G401.6 (cell line): ENCODE measurements at regions not wholly inside any gene's neighbourhood (a gene's known extent, or its start where the extent isn't known, plus 50 kb on each side); places are given as distances from the start of the nearest gene placed in this dataset.

Experiments used
- FAIRE-seq: peaks from 2 replicates; lab custom pipeline; 2012; peaks lifted over from hg19 to GRCh38; lab: Jason Lieb, UNC

GRCh38 chr2:60603533-60604190 lies 50.2 kb upstream of the BCL11A start:
- FAIRE-seq: no peak

GRCh38 chr2:60604486-60605064 lies 51.1 kb upstream of the BCL11A start:
- no peak for FAIRE-seq

GRCh38 chr2:60605866-60606265 lies 52.4 kb upstream of the BCL11A start:
- no peak for FAIRE-seq

GRCh38 chr2:60608679-60609078 lies 55.2 kb upstream of the BCL11A start:
- FAIRE-seq: no peak

- FAIRE-seq: no peak
Measured at GRCh38 chr2:60612033-60612432, 58.6 kb upstream of the BCL11A start.

GRCh38 chr2:60614319-60614718 lies 60.9 kb upstream of the BCL11A start:
- FAIRE-seq: no peak

- no peak for FAIRE-seq
Measured at GRCh38 chr2:60621688-60622429, 68.4 kb upstream of the BCL11A start.

- FAIRE-seq: no peak
Measured at GRCh38 chr2:60623040-60623439, 69.6 kb upstream of the BCL11A start.

- FAIRE-seq: no peak
Measured at GRCh38 chr2:60627412-60627811, 74.0 kb upstream of the BCL11A start.

- FAIRE-seq: no peak
Measured at GRCh38 chr2:60628026-60628425, 74.6 kb upstream of the BCL11A start.

- FAIRE-seq: no peak
Measured at GRCh38 chr2:60628615-60629304, 75.3 kb upstream of the BCL11A start.

- FAIRE-seq: no peak
Measured at GRCh38 chr2:60629305-60629662, 75.8 kb upstream of the BCL11A start.

- no peak for FAIRE-seq
Measured at GRCh38 chr2:60629801-60630385, 76.4 kb upstream of the BCL11A start.

- FAIRE-seq: no peak
Measured at GRCh38 chr2:60633615-60634014, 80.2 kb upstream of the BCL11A start.

GRCh38 chr2:60634438-60634837 lies 81.0 kb upstream of the BCL11A start:
- FAIRE-seq: no peak

GRCh38 chr2:60641811-60642788 lies 88.6 kb upstream of the BCL11A start:
- peak; percentile 80 for FAIRE-seq

- no peak for FAIRE-seq
Measured at GRCh38 chr2:60643747-60644146, 90.3 kb upstream of the BCL11A start.

- FAIRE-seq: no peak
Measured at GRCh38 chr2:60644951-60645350, 91.5 kb upstream of the BCL11A start.

GRCh38 chr2:60648191-60648590 lies 94.7 kb upstream of the BCL11A start:
- FAIRE-seq: no peak

- no peak for FAIRE-seq
Measured at GRCh38 chr2:60649721-60650120, 96.3 kb upstream of the BCL11A start.

GRCh38 chr2:60652832-60653340 lies 99.4 kb upstream of the BCL11A start:
- no peak for FAIRE-seq
